ENCODE measurements at regions not wholly inside any gene's neighbourhood (a gene's known extent, or its start where the extent isn't known, plus 50 kb on each side); places are given as distances from the start of the nearest gene placed in this dataset.

DNA sequence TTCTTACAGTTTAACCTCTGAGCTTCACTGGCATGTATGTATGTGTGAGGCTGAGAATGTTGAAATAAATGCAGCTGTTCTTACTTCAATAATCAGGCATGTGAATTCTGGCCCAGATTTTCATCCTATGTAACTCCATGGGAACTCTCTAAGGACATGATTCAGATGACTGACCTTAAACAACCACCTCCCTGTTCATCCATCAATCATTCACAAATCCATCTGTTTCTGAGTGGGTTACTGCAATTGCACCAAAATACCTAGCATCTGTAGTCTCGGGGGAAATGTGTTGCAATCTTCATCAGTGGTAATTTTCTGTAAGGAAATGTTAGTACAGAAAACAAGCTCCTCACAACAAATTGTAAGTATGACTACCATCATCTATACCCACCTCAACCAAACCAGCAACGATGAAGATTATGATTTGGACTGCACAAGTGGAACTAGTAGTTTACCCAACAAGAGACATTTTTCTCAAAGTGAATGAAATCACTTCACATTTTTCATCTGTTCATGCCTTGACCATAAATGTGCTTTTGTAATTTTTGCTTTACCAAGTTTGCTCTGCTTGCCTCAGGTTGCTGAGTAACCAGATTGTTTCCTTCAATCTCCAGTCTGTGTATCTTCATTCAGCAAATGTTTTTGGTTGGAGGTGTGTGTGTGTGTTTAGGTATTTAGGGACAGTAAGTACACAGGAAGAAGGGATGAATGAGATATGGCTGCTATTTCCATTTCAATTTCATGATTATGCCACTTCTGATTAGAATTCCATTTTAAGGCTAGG, 65.7 kb upstream of the FZD8 start:
- Histone ChIP-seq H4K8ac (ENCODE audit: low read depth, low read length) (no peak overlapping the region), H3K4me2 (ENCODE audit: low read length) (no peak overlapping the region), H3K9ac (ENCODE audit: low read length) (no peak overlapping the region), H3K4me3 (ENCODE audit: low read length) (no peak overlapping the region), H3K27me3 (ENCODE audit: insufficient read depth, low read length, poor library complexity) (no peaks in the 10 kb centered on the region), H3K4ac (ENCODE audit: low read depth, low read length) (no peak overlapping the region), H4K5ac (ENCODE audit: low read length) (no peak overlapping the region), H2BK120ac (ENCODE audit: low read depth, low read length) (no peak overlapping the region), H3K56ac (ENCODE audit: low read length) (no peak overlapping the region), H3K36me3 (ENCODE audit: control insufficient read depth, insufficient read depth, low read length) (no peaks in the 10 kb centered on the region), H3K79me2 (ENCODE audit: control insufficient read depth, insufficient read depth, low read length) (no peaks in the 10 kb centered on the region), H3K18ac (ENCODE audit: low read length) (no peak overlapping the region), H3K27ac (ENCODE audit: low read depth, low read length) (no peak overlapping the region), H3K79me1 (ENCODE audit: low read length) (no peaks in the 10 kb centered on the region), H3K4me1 (ENCODE audit: control insufficient read depth, low read depth, low read length) (no peaks in the 10 kb centered on the region), H2AK5ac (ENCODE audit: low read length) (no peak overlapping the region), H3K23ac (ENCODE audit: low read length) (no peak overlapping the region), H2BK5ac (ENCODE audit: low read length) (no peak overlapping the region), H2BK15ac (replicated peaks; ENCODE audit: low read depth) (no peak overlapping the region)
- WGBS (ENCODE audit: extremely low coverage, insufficient coverage, low lambda C conversion rate) = no CpG with 5 or more reads among the region's 2 CpGs
- DNase-seq = no peak

DNA sequence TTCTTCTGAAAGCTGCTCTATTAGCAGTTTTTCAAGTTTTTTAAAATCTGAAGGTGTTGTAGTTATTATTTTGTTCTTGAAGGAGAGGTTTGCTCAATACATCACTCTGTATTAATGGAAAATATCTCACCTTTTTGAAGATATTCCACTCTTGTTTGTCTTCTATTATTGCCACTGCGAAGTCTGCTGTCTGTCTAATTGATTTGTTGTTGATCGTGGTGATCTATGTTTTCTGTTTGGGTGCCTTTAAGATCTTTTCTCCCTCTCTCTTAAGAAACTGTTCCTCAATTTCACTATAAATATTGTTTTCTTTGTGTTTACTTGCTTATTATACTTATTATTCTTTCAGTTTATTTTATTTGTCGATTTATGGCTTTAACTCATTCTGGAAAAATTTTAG, 64.9 kb upstream of the FZD8 start:
- Histone ChIP-seq H2BK15ac (replicated peaks; ENCODE audit: low read depth) (no peak overlapping the region), H3K56ac (ENCODE audit: low read length) (no peak overlapping the region)
- no CpG with 5 or more reads among the region's 3 CpGs for WGBS (ENCODE audit: extremely low coverage, insufficient coverage, low lambda C conversion rate)

DNA sequence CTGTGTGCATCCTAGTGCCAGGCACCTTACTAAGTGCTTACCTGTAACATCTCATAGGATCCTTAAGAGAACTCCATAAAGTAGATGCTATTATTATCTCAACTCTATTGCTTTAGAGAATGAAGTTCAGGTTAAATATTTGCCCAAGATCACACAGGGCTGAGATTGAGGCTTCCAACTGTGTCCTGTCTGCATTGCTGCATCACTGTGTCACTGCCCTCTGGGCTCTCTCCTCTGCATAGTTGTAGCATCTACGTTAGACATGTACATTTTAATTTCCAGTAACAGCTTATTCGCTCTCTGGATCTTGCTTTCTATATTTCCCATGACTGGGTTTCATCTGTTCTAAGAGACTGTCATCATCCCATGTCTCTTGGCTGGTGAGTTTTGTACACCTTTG, 63.6 kb upstream of the FZD8 start:
- no peaks in the 10 kb centered on the region for H3K79me1 ChIP-seq (ENCODE audit: low read length)
- no peaks in the 10 kb centered on the region for H3K4me1 ChIP-seq (ENCODE audit: control insufficient read depth, low read depth, low read length)
- no peak overlapping the region for H4K5ac ChIP-seq (ENCODE audit: low read length)
- H3K56ac ChIP-seq (ENCODE audit: low read length) = no peak overlapping the region
- H3K36me3 ChIP-seq (ENCODE audit: control insufficient read depth, insufficient read depth, low read length) = no peaks in the 10 kb centered on the region
- peak; percentile 28 for DNase-seq
- H2BK120ac ChIP-seq (ENCODE audit: low read depth, low read length) = no peak overlapping the region
- H3K9ac ChIP-seq (ENCODE audit: low read length) = no peak overlapping the region
- no peak overlapping the region for H2AK5ac ChIP-seq (ENCODE audit: low read length)
- WGBS (ENCODE audit: extremely low coverage, insufficient coverage, low lambda C conversion rate) = no CpG with 5 or more reads among the region's 2 CpGs
- no peak overlapping the region for H4K8ac ChIP-seq (ENCODE audit: low read depth, low read length)
- no peak overlapping the region for H3K18ac ChIP-seq (ENCODE audit: low read length)
- no peak overlapping the region for H2BK5ac ChIP-seq (ENCODE audit: low read length)
- no peak overlapping the region for H3K4me2 ChIP-seq (ENCODE audit: low read length)
- H3K23ac ChIP-seq (ENCODE audit: low read length) = no peak overlapping the region
- no peak overlapping the region for H3K4me3 ChIP-seq (ENCODE audit: low read length)
- H3K27me3 ChIP-seq (ENCODE audit: insufficient read depth, low read length, poor library complexity) = no peaks in the 10 kb centered on the region
- no peaks in the 10 kb centered on the region for H3K79me2 ChIP-seq (ENCODE audit: control insufficient read depth, insufficient read depth, low read length)
- no peak overlapping the region for H3K4ac ChIP-seq (ENCODE audit: low read depth, low read length)
- no peak overlapping the region for H3K27ac ChIP-seq (ENCODE audit: low read depth, low read length)
- no peak overlapping the region for H2BK15ac ChIP-seq (replicated peaks; ENCODE audit: low read depth)

More for the DNA sequence above, 64.9 kb upstream of the FZD8 start:
- H3K27ac ChIP-seq (ENCODE audit: low read depth, low read length) = no peak overlapping the region
- no peak overlapping the region for H3K9ac ChIP-seq (ENCODE audit: low read length)
- H3K36me3 ChIP-seq (ENCODE audit: control insufficient read depth, insufficient read depth, low read length) = no peaks in the 10 kb centered on the region
- no peak overlapping the region for H3K4me2 ChIP-seq (ENCODE audit: low read length)
- no peak overlapping the region for H4K8ac ChIP-seq (ENCODE audit: low read depth, low read length)
- H3K4ac ChIP-seq (ENCODE audit: low read depth, low read length) = no peak overlapping the region
- no peak for DNase-seq
- no peak overlapping the region for H3K23ac ChIP-seq (ENCODE audit: low read length)
- no peaks in the 10 kb centered on the region for H3K79me1 ChIP-seq (ENCODE audit: low read length)
- H2AK5ac ChIP-seq (ENCODE audit: low read length) = no peak overlapping the region
- H3K27me3 ChIP-seq (ENCODE audit: insufficient read depth, low read length, poor library complexity) = no peaks in the 10 kb centered on the region
- H2BK5ac ChIP-seq (ENCODE audit: low read length) = no peak overlapping the region
- no peak overlapping the region for H4K5ac ChIP-seq (ENCODE audit: low read length)
- no peaks in the 10 kb centered on the region for H3K4me1 ChIP-seq (ENCODE audit: control insufficient read depth, low read depth, low read length)
- H3K79me2 ChIP-seq (ENCODE audit: control insufficient read depth, insufficient read depth, low read length) = no peaks in the 10 kb centered on the region
- H3K18ac ChIP-seq (ENCODE audit: low read length) = no peak overlapping the region
- no peak overlapping the region for H2BK120ac ChIP-seq (ENCODE audit: low read depth, low read length)
- H3K4me3 ChIP-seq (ENCODE audit: low read length) = no peak overlapping the region

- Histone ChIP-seq H2BK5ac (ENCODE audit: low read length) (no peak overlapping the region), H3K4me3 (ENCODE audit: low read length) (no peak overlapping the region)
- WGBS (ENCODE audit: extremely low coverage, insufficient coverage, low lambda C conversion rate) = no CpG with 5 or more reads among the region's 5 CpGs
Observed at GRCh38 chr10:35705051-35705450, 63.0 kb upstream of the FZD8 start.

DNA sequence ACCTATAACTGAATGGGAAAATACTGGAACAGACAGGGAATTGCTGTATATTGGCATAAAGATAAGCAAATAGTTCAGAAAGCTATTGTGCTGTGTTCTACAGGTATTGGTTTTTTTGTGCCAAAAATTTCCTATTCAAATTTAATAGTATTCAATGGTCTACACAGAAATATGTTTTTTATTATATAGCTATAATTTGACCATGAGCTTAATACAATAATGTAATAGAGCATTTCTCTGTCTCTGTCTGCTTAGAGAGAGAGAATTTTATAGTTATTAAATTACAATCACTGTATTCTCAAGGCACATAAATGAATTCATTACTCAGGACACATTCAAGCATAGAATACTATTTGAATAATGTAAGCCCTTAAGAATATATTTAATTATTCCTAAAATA, 62.3 kb upstream of the FZD8 start:
- Histone ChIP-seq H3K18ac (ENCODE audit: low read length) (no peak overlapping the region), H3K23ac (ENCODE audit: low read length) (no peak overlapping the region), H2BK15ac (replicated peaks; ENCODE audit: low read depth) (no peak overlapping the region), H3K27ac (ENCODE audit: low read depth, low read length) (no peak overlapping the region), H2AK5ac (ENCODE audit: low read length) (no peak overlapping the region), H4K8ac (ENCODE audit: low read depth, low read length) (no peak overlapping the region), H3K9ac (ENCODE audit: low read length) (no peak overlapping the region), H3K4me3 (ENCODE audit: low read length) (no peak overlapping the region), H3K4ac (ENCODE audit: low read depth, low read length) (no peak overlapping the region), H3K79me2 (ENCODE audit: control insufficient read depth, insufficient read depth, low read length) (no peaks in the 10 kb centered on the region), H2BK120ac (ENCODE audit: low read depth, low read length) (no peak overlapping the region), H3K36me3 (ENCODE audit: control insufficient read depth, insufficient read depth, low read length) (no peaks in the 10 kb centered on the region), H3K79me1 (ENCODE audit: low read length) (no peaks in the 10 kb centered on the region), H3K56ac (ENCODE audit: low read length) (no peak overlapping the region), H3K4me2 (ENCODE audit: low read length) (no peak overlapping the region), H4K5ac (ENCODE audit: low read length) (no peak overlapping the region), H2BK5ac (ENCODE audit: low read length) (no peak overlapping the region), H3K27me3 (ENCODE audit: insufficient read depth, low read length, poor library complexity) (no peaks in the 10 kb centered on the region), H3K4me1 (ENCODE audit: control insufficient read depth, low read depth, low read length) (no peaks in the 10 kb centered on the region)
- DNase-seq = no peak

More at GRCh38 chr10:35705051-35705450, 63.0 kb upstream of the FZD8 start:
- no peak overlapping the region for H4K5ac ChIP-seq (ENCODE audit: low read length)
- no peaks in the 10 kb centered on the region for H3K27me3 ChIP-seq (ENCODE audit: insufficient read depth, low read length, poor library complexity)
- no peak overlapping the region for H3K27ac ChIP-seq (ENCODE audit: low read depth, low read length)
- no peak overlapping the region for H3K4ac ChIP-seq (ENCODE audit: low read depth, low read length)
- no peak overlapping the region for H3K56ac ChIP-seq (ENCODE audit: low read length)
- H3K36me3 ChIP-seq (ENCODE audit: control insufficient read depth, insufficient read depth, low read length) = no peaks in the 10 kb centered on the region
- no peak overlapping the region for H2BK120ac ChIP-seq (ENCODE audit: low read depth, low read length)
- H3K4me2 ChIP-seq (ENCODE audit: low read length) = no peak overlapping the region
- H4K8ac ChIP-seq (ENCODE audit: low read depth, low read length) = no peak overlapping the region
- no peaks in the 10 kb centered on the region for H3K79me2 ChIP-seq (ENCODE audit: control insufficient read depth, insufficient read depth, low read length)
- H3K79me1 ChIP-seq (ENCODE audit: low read length) = no peaks in the 10 kb centered on the region
- no peak overlapping the region for H3K23ac ChIP-seq (ENCODE audit: low read length)
- no peak overlapping the region for H2AK5ac ChIP-seq (ENCODE audit: low read length)
- H3K4me1 ChIP-seq (ENCODE audit: control insufficient read depth, low read depth, low read length) = no peaks in the 10 kb centered on the region
- no peak for DNase-seq
- no peak overlapping the region for H2BK15ac ChIP-seq (replicated peaks; ENCODE audit: low read depth)
- H3K9ac ChIP-seq (ENCODE audit: low read length) = no peak overlapping the region
- no peak overlapping the region for H3K18ac ChIP-seq (ENCODE audit: low read length)

- no peak overlapping the region for H4K8ac ChIP-seq (ENCODE audit: low read depth, low read length)
- no peak overlapping the region for H3K4ac ChIP-seq (ENCODE audit: low read depth, low read length)
- H3K23ac ChIP-seq (ENCODE audit: low read length) = no peak overlapping the region
- no peak overlapping the region for H3K4me2 ChIP-seq (ENCODE audit: low read length)
- H3K36me3 ChIP-seq (ENCODE audit: control insufficient read depth, insufficient read depth, low read length) = no peaks in the 10 kb centered on the region
- no CpG with 5 or more reads among the region's 12 CpGs for WGBS (ENCODE audit: extremely low coverage, insufficient coverage, low lambda C conversion rate)
- H2BK5ac ChIP-seq (ENCODE audit: low read length) = no peak overlapping the region
- H3K56ac ChIP-seq (ENCODE audit: low read length) = no peak overlapping the region
- no peak overlapping the region for H2AK5ac ChIP-seq (ENCODE audit: low read length)
- no peak overlapping the region for H2BK15ac ChIP-seq (replicated peaks; ENCODE audit: low read depth)
- no peak overlapping the region for H3K18ac ChIP-seq (ENCODE audit: low read length)
- no peak overlapping the region for H2BK120ac ChIP-seq (ENCODE audit: low read depth, low read length)
- no peaks in the 10 kb centered on the region for H3K79me1 ChIP-seq (ENCODE audit: low read length)
- peaks cover 5% of the 10 kb centered on the region for H3K4me1 ChIP-seq (ENCODE audit: control insufficient read depth, low read depth, low read length)
- no peak overlapping the region for H4K5ac ChIP-seq (ENCODE audit: low read length)
- no peak overlapping the region for H3K4me3 ChIP-seq (ENCODE audit: low read length)
- no peaks in the 10 kb centered on the region for H3K27me3 ChIP-seq (ENCODE audit: insufficient read depth, low read length, poor library complexity)
- no peaks in the 10 kb centered on the region for H3K79me2 ChIP-seq (ENCODE audit: control insufficient read depth, insufficient read depth, low read length)
- no peak overlapping the region for H3K27ac ChIP-seq (ENCODE audit: low read depth, low read length)
- no peak overlapping the region for H3K9ac ChIP-seq (ENCODE audit: low read length)
- no peak for DNase-seq
Observed at GRCh38 chr10:35700487-35700882, 58.4 kb upstream of the FZD8 start.
